ENCODE measurements at regions not wholly inside any gene's neighbourhood (a gene's known extent, or its start where the extent isn't known, plus 50 kb on each side); places are given as distances from the start of the nearest gene placed in this dataset.

DNA sequence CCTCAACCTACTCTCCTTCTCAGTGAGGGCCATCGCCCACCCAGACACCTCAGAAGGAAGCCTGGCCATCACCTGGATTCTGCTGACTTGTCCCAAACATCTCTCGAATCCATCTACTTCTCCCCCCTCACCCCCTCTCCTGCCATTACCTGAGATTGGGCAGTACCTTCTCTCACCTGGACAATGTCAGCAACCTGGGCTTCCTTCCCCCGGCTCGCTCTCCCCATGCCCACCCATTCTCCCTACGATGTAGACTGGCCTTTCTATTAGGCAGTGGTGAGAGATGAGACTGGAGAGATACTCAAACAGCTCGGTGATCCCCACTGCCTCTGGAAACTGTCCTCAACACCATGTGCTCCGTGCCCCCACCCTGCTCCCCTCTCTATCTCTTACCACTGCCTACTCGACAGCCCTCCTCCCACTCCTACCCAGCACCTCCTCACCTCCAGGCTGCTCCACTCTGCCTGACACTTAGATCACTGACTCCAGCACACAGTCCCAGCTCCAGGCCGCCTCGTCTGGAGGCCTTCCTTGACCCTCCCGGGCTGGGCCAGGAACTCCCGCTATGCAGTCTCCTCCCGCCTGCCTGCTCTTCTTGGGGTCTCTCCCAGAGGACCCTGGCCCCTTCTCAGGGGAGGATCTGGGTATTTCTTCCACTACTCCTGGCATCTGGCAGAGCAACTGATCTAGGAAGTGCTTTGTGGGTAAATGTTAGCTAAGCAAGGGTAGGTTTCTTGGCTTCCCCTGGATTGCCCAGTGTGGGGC, 235.8 kb upstream of the NLRP1 start:
- Histone ChIP-seq H4K20me1 (ENCODE audit: insufficient read depth, low read length) (no peaks in the 10 kb centered on the region), H3K9me1 (ENCODE audit: insufficient read depth, low read length) (no peaks in the 10 kb centered on the region), H2AK5ac (ENCODE audit: low read depth, low read length) (no peak overlapping the region), H3K18ac (ENCODE audit: low read depth, low read length) (no peak overlapping the region), H2AFZ (replicated peaks; ENCODE audit: low read length, poor library complexity) (peak overlapping the region; percentile 48), H4K8ac (ENCODE audit: low read depth in 2 of 2, low read length in 2 of 2) (no peak overlapping the region), H3K4me2 (ENCODE audit: low read depth, low read length) (no peak overlapping the region), H3K14ac (replicated peaks; ENCODE audit: low read depth, low read length) (no peak overlapping the region), H3K23ac (ENCODE audit: low read depth, low read length) (no peak overlapping the region), H2BK15ac (ENCODE audit: low read depth, low read length) (no peak overlapping the region), H3K4me3 (ENCODE audit: insufficient read depth, low read depth, low read length) (no peak overlapping the region), H3K56ac (ENCODE audit: extremely low read depth, insufficient read depth, low read length) (no peak overlapping the region), H2BK120ac (ENCODE audit: low read depth, low read length) (no peak overlapping the region), H3K4me1 (ENCODE audit: control insufficient read depth, insufficient read depth, low read length) (no peaks in the 10 kb centered on the region), H2BK20ac (ENCODE audit: low read depth, low read length) (no peak overlapping the region), H4K91ac (ENCODE audit: insufficient read depth, low read depth, low read length) (no peak overlapping the region), H3K27ac (ENCODE audit: insufficient read depth, low read length) (no peak overlapping the region), H2AK9ac (replicated peaks; ENCODE audit: low read depth, low read length, poor library complexity) (no peak overlapping the region), H3K27me3 (ENCODE audit: control insufficient read depth, insufficient read depth, low read length) (peaks cover 1% of the 10 kb centered on the region; the same call in 1 of the 2 replicates), H2BK5ac (ENCODE audit: low read depth, low read length, poor library complexity, severe bottlenecking) (no peak overlapping the region), H4K5ac (ENCODE audit: low read depth, low read length) (no peak overlapping the region), H3K9ac (ENCODE audit: low read depth, low read length) (no peak overlapping the region), H3K36me3 (ENCODE audit: control insufficient read depth, insufficient read depth, low read length) (no peaks in the 10 kb centered on the region), H3K9me3 (ENCODE audit: control insufficient read depth, insufficient read depth, low read length) (0 out of 2 replicates have a peak, but pooled peaks cover 2% of the 10 kb centered on the region), H3K79me1 (ENCODE audit: low read depth in 1 of 2, low read length in 2 of 2) (no peaks in the 10 kb centered on the region), H3K4ac (ENCODE audit: low read depth, low read length) (no peak overlapping the region)
- BruUV-seq (replicated peaks) = no TSS peak
- dilution Hi-C loops (cut with HindIII; ENCODE audit: low sequenced_read_pairs, unreplicated experiment) = no loop called here
- in situ Hi-C loops (cut with MboI; ENCODE audit: low sequenced_read_pairs) = no loop called here
- intact Hi-C loops (cut with micrococcal nuclease) = no loop called here
- ATAC-seq (ENCODE audit: low read depth) (no peak), DNase-seq (no peak)
- CTCF ChIA-PET = interaction anchor here (1.3 kb wide), 1 partner anchor 9 kb away, joined by 3 read pairs; no protein-coding TSS in a partner anchor
- POLR2A ChIA-PET (ENCODE audit: unreplicated experiment) = no interaction called here
- TF ChIP-seq MAFK (IDR thresholded peaks at IDR 0.05; ENCODE audit: low read depth, low read length) (no peak), CEBPB (IDR thresholded peaks at IDR 0.05; ENCODE audit: low read depth, low read length) (no peak), POLR2A (IDR thresholded peaks at IDR 0.05; ENCODE audit: low read depth, low read length) (no peak), RFX5 (IDR thresholded peaks at IDR 0.05; ENCODE audit: low read depth, low read length) (no peak), CHD1 (IDR thresholded peaks at IDR 0.05; ENCODE audit: low read depth, low read length) (no peak), MXI1 (IDR thresholded peaks at IDR 0.05; ENCODE audit: borderline replicate concordance, low read depth, low read length) (no peak)
- TF ChIP-seq, protein P1, sequence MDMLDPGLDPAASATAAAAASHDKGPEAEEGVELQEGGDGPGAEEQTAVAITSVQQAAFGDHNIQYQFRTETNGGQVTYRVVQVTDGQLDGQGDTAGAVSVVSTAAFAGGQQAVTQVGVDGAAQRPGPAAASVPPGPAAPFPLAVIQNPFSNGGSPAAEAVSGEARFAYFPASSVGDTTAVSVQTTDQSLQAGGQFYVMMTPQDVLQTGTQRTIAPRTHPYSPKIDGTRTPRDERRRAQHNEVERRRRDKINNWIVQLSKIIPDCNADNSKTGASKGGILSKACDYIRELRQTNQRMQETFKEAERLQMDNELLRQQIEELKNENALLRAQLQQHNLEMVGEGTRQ (IDR thresholded peaks at IDR 0.05; ENCODE audit: low read depth, low read length) = no peak
- 51% methylated on average over 4 of the region's 13 CpGs; no CpG with 5 or more reads in 1 of the 2 experiments for WGBS, 2 experiments (ENCODE audit: extremely low coverage in 2 of 2, insufficient read length in 1 of 2)
